HG03457 (cell line): ENCODE measurements at regions not wholly inside any gene's neighbourhood (a gene's known extent, or its start where the extent isn't known, plus 50 kb on each side); places are given as distances from the start of the nearest gene placed in this dataset.
"Not testable (repeated sequence)": the region's sequence is repeated elsewhere in the genome, so short reads cannot be mapped to it uniquely, and the experiment has no call there.

Source experiments
- ATAC-seq: cut with Tn5 transposase; IDR thresholded peaks from one replicate; pipeline ENCODE4 v1.9.1; 2021; ENCODE audit warnings: moderate number of reproducible peaks; ENCODE audit not compliant: unreplicated experiment

DNA sequence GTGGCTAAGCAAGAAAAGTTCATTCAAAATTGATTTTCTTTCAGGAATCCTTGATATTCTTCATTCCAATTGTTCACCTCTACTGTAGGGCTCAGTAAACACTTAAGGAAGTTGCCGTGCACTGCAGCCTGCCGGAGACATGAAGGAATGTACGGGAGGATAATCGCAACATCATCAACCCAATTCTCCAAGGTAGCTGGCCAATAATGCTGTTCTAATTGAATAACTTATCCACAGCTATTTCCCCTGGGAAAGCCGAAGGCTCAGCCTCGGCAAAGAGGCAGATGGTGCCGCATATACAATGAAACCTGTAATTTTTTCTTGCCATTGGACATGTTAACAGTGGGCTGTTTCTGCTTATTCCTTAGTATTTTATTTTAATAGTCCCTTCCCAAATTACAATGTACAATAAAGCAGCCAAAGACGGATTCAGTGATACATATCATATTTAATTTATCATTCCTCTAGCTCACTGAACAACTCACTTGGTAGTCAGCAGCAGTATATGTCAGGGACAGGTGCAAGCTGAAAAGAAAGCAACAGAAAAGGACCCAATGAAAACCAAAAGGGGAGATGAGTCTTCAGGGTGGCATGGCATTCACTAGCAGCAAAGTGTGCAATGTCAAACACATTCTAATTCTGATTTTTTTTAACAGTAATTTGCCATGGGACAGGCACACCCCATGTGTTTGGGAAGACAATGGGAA lies 420.5 kb upstream of the KLF12 start:
- ATAC-seq: no peak

- ATAC-seq: peak; percentile 79
These were observed 415.8 kb upstream of the KLF12 start for GRCh38 chr13:74550039-74550438.

- not testable (repeated sequence) for ATAC-seq
These were observed 402.4 kb upstream of the KLF12 start for GRCh38 chr13:74536649-74537048.

GRCh38 chr13:74533226-74533625 lies 399.0 kb upstream of the KLF12 start:
- no peak for ATAC-seq

DNA sequence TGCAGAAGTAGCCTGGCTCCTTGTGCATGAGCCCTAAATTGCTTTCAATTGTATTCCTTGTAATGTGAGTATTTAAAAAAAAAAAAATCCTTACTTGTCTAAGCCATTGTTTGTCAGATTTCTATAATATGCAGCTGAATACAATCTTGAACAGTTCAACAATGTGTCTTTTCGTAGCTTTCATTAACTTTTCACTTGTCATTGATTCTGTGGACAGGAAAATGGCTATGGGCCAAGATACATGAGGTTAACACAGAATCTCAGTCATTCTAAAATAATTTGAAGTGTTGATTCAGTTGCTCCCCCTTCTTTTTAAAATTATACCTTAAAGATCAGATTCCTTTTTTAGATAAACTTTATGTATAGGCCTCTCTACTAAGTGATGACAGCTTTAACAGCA lies 395.8 kb upstream of the KLF12 start:
- ATAC-seq: no peak

GRCh38 chr13:74528734-74529513 lies 394.7 kb upstream of the KLF12 start:
- no peak for ATAC-seq

DNA sequence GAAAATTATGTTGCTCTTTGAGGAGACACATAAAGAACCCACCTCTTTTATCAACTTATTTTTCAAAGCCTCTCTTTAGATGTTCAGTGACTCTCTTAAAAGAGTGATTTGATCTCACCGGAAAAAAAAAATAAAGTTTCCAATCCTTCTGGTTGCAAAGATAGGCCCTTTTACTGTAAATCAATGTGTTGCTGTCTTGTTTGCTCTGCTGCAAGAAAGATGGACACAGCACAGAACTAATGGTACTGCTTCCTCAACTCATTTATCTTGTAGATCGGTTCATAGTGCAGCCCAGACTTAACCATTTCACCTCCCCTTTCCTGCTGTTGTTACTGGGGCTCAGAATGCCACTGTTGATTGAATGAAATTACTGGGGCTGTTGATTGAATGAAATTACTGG lies 388.9 kb upstream of the KLF12 start:
- ATAC-seq: no peak

GRCh38 chr13:74511523-74511922 lies 377.3 kb upstream of the KLF12 start:
- ATAC-seq: no peak

GRCh38 chr13:74487091-74487722 lies 353.0 kb upstream of the KLF12 start:
- ATAC-seq: no peak

DNA sequence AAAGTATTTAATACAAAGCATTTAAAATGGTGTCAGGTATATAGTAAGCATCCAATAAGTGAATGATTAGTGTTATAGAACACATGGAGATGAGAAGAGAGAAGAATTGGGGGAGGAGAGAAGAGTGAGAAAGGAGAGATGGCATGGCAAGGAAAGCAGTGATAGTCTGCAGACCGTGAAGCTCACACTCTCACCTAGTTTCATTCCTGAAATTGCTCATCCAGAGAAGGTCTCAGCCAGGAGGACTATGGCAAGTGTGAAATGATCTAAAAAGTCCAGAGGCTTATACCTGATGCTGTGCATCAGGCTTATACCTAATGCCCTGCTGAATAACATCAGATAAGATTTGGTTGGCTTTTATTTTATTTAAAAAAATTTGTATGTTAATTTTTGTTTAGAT lies 351.6 kb upstream of the KLF12 start:
- no peak for ATAC-seq

GRCh38 chr13:74479124-74479523 lies 344.9 kb upstream of the KLF12 start:
- ATAC-seq: no peak

DNA sequence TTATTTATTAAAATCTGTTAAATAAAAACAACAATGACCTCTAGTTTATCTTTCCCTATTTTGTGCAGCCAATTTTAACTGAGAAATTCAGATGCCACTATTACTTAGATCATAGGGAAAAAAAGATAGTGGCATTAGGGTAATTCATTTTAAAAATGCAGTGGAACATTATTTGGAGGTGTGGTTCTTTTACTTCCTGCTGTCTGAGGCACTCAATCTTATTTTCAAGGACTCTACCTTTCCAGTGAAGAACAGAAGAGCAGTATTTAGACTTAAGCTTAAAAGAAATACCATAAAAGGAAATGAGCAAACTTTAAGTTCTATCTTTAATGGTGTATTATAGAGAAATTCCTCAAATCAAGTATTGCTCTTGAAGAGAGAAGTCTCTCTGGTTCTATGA lies 342.6 kb upstream of the KLF12 start:
- no peak for ATAC-seq

DNA sequence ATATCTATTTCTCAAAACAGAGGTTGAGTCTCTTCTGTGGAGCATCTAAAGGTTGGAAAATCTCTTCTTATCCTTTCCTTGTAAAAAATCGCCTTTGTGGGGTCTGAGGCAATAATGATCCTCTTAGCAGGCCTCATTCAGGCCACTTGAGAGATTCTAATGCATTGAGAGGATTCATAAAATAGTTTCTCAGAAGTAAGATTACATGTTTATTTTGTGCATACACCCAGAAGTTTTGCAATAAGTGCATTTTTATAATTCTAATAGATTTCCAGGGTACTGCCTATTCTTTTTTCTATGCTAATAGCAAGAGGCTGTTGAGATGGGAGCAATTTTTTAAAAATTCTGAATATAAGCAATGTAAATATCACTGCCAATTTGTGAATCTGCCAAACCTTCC lies 342.2 kb upstream of the KLF12 start:
- ATAC-seq: no peak

- ATAC-seq: no peak
These were observed 332.7 kb upstream of the KLF12 start for GRCh38 chr13:74466864-74467263.

DNA sequence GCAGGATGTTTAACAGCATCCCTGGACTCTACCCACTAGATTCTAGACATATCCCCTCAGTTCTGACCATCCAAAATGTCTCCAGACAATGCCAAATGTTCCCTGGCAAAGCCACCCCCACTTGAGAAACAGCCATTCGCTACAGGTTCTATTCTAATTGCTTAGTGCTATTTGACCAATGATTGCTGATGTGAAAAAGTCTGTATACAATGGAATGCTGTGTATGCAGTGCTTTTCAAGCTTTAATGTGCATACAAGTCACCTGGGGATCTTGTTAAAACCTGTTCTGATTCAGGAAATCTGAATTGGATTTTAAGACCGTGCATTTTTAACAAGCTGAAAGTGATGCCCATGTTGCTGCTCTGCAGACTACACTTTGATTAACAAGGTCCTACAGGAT lies 331.8 kb upstream of the KLF12 start:
- no peak for ATAC-seq

DNA sequence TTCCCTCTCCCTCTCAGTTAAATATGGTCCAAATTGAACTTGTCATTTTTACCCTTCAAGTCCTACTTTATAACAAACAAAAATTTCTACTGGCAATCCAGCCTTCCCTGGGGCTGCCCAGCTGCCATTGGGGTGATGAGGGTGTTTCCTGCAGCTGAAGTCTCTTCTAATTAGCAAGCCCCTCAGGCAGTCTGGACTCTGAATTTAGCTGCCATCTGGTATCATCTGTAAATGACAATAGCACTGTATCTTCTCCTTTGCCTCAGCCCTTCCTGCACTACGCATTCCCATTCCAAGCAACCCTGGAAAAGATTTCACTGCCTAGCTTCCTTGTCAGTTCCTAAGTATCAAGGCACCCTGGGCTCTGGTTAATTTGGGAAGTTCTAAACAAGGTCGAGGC lies 331.1 kb upstream of the KLF12 start:
- ATAC-seq: no peak

- ATAC-seq: no peak
These were observed 330.5 kb upstream of the KLF12 start for GRCh38 chr13:74464670-74465069.

GRCh38 chr13:74461011-74461410 lies 326.8 kb upstream of the KLF12 start:
- ATAC-seq: no peak

GRCh38 chr13:74452881-74453280 lies 318.7 kb upstream of the KLF12 start:
- no peak for ATAC-seq

GRCh38 chr13:74452176-74452575 lies 318.0 kb upstream of the KLF12 start:
- ATAC-seq: no peak

DNA sequence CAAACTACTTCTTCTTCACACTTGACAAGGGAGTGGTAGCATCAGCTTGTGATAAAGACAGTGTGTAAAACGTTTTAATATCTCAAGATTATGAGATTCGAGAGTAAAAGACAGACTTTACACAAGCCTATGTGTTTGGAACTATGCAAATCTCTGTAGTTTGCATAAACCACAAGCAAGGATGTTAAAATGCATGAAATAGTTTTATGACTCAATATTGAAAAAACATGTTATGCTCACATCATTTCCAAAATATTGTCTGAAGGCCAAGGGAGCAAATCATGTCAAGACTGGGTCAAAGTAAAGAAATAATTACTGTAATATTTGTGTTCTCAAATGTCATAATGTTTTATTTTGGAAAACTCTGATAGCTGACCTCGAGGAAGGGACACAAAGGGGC lies 316.8 kb upstream of the KLF12 start:
- ATAC-seq: no peak

DNA sequence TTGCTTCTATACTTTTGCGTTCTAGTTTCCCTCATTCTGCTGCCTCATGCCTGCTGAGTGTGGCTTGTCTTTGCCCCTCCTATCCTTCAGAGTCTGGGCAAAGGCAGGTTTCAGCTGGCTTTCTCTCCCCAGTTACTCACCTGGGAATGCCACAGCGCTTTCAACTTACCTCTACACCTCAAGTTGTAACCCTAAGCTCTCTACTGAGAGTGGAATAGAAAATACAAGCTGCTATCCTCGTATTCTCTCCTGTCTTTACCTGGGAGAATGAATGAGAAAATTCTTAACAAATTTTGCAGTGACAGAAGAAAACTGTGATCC lies 316.3 kb upstream of the KLF12 start:
- no peak for ATAC-seq
